ENCODE measurements at regions not wholly inside any gene's neighbourhood (a gene's known extent, or its start where the extent isn't known, plus 50 kb on each side); places are given as distances from the start of the nearest gene placed in this dataset.

DNA sequence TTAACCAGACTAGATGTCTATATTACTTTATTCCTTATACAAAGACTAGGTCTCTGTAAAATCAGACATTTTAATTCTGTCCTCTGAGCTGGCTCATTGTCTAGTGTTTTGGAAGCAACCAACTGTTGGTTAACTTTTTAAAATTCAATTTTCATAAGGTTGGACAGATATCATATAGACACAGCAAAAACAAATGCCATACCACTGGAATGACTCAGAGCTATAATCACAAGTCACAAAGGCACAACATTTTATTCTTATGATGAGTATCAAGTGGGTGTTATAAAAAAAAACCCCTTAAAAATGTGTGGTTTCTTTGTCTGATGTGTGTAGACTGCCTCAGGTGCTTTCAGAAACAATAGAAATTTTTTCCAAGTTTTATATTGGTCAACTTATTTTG, 296.2 kb upstream of the MARCKS start:
- Mint-ChIP-seq H3K27ac (no peak overlapping the region), H3K27me3 (no peaks in the 10 kb centered on the region), H3K36me3 (ENCODE audit: low read depth) (no peaks in the 10 kb centered on the region), H3K4me3 (no peak overlapping the region), H3K4me1 (ENCODE audit: low read depth) (no peaks in the 10 kb centered on the region), H3K9me3 (no peaks in the 10 kb centered on the region)
- DNase-seq = no peak

DNA sequence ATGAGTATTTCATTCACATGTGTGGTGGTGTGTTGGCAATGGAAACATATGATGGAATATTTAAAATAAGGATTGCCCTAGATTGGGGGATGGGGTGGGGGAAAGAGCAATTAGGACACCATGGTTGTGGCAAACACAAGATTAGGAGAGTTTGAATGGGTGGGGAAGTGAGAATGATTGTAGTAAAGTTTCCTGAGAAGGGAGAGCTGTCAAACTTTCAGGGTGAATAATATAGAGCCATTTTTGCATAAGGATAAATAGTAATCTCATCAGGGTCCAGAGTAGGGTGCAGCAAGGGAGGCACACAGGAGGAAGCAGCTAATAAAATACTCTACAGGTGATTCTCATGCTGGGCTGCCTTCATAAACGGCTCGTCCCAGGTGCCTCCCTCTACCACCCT, 294.9 kb upstream of the MARCKS start:
- H3K4me1 Mint-ChIP-seq (ENCODE audit: low read depth) = no peaks in the 10 kb centered on the region
- no peak overlapping the region for H3K4me3 Mint-ChIP-seq
- no peak for DNase-seq

DNA sequence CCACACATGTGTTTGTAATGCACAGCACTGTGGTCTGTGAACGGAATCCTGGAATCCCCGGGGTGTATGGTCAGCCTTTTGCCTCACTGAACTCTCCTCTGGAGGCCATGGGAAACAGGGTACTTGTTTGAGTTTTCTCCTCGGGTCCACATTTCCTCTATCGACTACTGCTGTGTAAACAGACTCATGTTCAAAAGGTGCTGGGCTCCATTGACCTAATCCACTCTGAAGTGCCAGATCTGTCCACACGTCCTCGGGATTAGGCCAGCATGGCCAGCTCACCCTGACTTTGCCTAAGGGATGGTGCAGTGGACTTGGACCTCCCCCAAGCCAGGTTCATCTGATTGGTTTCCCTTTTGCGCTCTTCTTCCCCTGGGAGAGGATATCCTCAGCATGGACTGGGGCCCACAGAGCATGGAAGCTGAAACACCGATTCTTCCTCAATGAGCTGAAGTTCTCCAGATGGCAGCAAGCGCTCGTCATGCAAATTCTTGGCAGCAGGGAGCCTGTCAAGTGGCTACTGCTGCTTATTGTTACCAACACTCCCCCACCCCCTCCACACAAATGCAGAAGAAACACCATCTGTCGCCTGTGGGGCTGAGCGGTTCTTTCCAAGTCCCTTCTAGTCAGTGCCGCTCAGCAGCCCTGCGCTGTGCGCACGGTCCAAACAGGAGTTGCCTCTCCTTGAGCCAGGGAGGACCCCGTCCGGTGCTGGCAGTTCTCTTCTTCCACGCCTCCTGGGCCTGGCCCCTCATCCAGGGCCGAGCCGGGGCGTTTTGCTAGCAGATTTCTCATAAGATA, 292.6 kb upstream of the MARCKS start:
- H3K4me3 Mint-ChIP-seq = no peak overlapping the region
- no peak overlapping the region for H3K27ac Mint-ChIP-seq
- DNase-seq = no peak
- no peaks in the 10 kb centered on the region for H3K36me3 Mint-ChIP-seq (ENCODE audit: low read depth)
- H3K9me3 Mint-ChIP-seq = no peaks in the 10 kb centered on the region
- no peaks in the 10 kb centered on the region for H3K4me1 Mint-ChIP-seq (ENCODE audit: low read depth)
- no peaks in the 10 kb centered on the region for H3K27me3 Mint-ChIP-seq

More for the DNA sequence above, 294.9 kb upstream of the MARCKS start:
- Mint-ChIP-seq H3K9me3 (no peaks in the 10 kb centered on the region), H3K27ac (no peak overlapping the region), H3K36me3 (ENCODE audit: low read depth) (no peaks in the 10 kb centered on the region), H3K27me3 (no peaks in the 10 kb centered on the region)

DNA sequence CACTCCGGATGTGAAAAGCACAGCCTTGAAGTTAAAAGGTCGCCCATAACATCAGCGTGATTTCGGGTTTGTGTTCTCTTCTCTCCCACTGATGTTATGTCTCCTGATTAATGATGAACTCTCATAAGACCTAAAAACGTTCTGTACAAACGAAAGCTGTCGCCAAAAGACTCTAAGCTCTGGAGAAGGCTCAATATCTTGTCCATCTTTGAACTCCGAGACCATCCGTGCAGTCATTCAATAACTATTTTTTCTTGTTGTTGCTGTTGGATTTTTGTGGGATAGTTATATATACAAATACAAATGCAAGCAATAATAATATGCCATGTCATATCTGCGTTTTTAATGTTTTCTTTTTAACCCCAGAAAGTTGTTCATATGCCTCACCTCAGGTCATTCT, 291.8 kb upstream of the MARCKS start:
- DNase-seq = no peak
- H3K36me3 Mint-ChIP-seq (ENCODE audit: low read depth) = no peaks in the 10 kb centered on the region
- H3K4me1 Mint-ChIP-seq (ENCODE audit: low read depth) = no peaks in the 10 kb centered on the region
- H3K27ac Mint-ChIP-seq = no peak overlapping the region
- H3K4me3 Mint-ChIP-seq = no peak overlapping the region
- H3K9me3 Mint-ChIP-seq = no peaks in the 10 kb centered on the region
- H3K27me3 Mint-ChIP-seq = no peaks in the 10 kb centered on the region

DNA sequence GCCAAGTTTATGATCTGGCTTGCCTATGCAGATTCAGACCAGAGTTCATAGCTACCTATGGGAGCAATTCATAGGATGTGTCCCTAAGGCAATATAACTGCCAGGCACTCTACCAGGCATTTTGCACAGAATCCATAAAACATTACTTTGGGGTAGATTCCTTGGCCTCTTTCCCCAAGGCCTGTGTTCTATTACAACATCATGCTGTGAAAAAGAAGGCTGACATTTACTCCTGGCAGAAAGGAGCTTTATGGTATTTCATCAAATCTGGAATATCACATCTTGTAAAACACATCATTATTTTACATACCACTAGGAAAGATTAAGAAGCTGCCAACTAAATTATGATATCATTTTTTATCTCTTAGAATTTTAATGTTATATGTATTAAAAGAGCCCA, 287.0 kb upstream of the MARCKS start:
- H3K27ac Mint-ChIP-seq = no peak overlapping the region
- H3K9me3 Mint-ChIP-seq = no peaks in the 10 kb centered on the region
- no peaks in the 10 kb centered on the region for H3K27me3 Mint-ChIP-seq
- no peak overlapping the region for H3K4me3 Mint-ChIP-seq
- H3K36me3 Mint-ChIP-seq (ENCODE audit: low read depth) = no peaks in the 10 kb centered on the region
- no peak for DNase-seq
- H3K4me1 Mint-ChIP-seq (ENCODE audit: low read depth) = no peaks in the 10 kb centered on the region

DNA sequence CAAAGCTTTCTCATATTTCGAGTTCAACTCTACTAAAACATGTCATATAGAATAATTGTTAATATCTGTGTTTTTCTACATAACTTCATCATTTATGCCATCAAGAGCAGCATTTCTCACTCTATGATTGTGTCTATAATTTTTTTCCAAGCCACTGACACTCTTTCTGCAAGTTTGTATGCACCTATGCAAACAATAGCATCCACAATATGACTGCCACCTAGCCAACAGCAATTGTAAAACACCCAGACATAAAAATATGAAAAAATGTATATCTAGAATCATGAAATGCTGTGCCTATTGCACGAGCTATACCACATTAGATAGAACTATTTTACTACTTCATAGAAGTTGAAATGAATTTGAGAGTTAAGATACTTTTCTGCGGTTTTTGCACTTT, 286.5 kb upstream of the MARCKS start:
- no peak for DNase-seq
- Mint-ChIP-seq H3K4me1 (ENCODE audit: low read depth) (no peaks in the 10 kb centered on the region), H3K27me3 (no peaks in the 10 kb centered on the region), H3K36me3 (ENCODE audit: low read depth) (no peaks in the 10 kb centered on the region), H3K4me3 (no peak overlapping the region), H3K9me3 (no peaks in the 10 kb centered on the region), H3K27ac (no peak overlapping the region)

DNA sequence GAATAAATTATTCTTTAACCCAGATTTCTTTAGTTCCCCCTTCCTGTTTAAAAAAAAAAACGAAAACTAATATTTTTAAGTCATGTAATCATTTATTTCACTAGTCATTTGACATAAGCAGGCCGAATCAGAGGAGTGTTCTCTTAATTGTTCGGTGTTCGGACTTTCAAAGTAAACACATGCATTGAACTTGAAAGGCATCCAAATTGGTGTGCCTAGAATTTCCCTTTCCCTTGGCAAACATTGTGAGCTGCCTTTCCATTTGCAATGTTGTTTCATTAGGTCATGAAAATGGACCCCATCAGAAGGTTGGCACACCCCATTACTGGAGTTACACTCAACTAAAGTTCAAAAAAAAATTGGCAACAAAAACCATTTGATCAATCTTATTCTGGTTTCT, 283.0 kb upstream of the MARCKS start:
- Mint-ChIP-seq H3K4me1 (ENCODE audit: low read depth) (no peaks in the 10 kb centered on the region), H3K36me3 (ENCODE audit: low read depth) (no peaks in the 10 kb centered on the region), H3K27me3 (no peaks in the 10 kb centered on the region), H3K9me3 (no peaks in the 10 kb centered on the region), H3K4me3 (no peak overlapping the region), H3K27ac (no peak overlapping the region)
- DNase-seq = no peak

DNA sequence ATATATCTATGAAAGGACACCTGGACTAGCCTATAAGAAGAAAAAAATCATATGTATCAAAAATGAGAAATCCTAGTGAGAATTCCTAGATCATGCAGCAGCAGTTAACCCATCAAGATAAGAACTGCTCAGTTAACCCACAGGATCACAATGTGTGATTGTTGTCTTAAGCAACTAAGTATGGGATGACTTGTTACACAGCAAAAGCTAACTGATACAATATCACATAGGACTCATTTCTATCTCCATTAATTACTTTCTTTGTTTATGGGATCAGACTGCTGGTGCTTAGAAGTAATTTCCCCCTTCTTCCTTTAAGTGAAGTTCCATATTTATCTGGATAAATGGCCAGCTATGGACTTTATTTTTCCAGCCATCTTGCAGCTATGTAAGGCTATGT, 280.8 kb upstream of the MARCKS start:
- Mint-ChIP-seq H3K9me3 (no peaks in the 10 kb centered on the region), H3K36me3 (ENCODE audit: low read depth) (no peaks in the 10 kb centered on the region), H3K27ac (no peak overlapping the region), H3K4me1 (ENCODE audit: low read depth) (no peaks in the 10 kb centered on the region), H3K4me3 (no peak overlapping the region), H3K27me3 (no peaks in the 10 kb centered on the region)
- no peak for DNase-seq

DNA sequence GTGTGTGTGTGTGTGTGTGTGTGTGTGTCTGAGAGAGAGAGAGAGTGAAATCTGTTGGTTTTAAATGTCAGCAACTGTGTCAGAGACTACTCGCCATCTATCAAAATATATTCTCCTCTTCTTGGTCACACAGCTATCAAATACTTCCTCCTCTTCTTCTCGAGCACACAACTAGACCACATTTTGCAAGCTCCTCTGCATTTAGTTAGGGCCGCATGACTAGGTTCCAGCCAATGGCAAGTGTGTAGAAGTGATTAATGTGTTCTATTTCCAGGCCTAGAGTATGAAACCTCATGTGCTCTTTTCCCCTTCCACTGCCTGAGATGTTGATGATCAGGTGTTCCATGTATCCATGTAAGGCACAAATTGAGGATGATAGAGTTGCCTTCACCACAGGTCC, 278.5 kb upstream of the MARCKS start:
- H3K27me3 Mint-ChIP-seq = no peaks in the 10 kb centered on the region
- no peaks in the 10 kb centered on the region for H3K9me3 Mint-ChIP-seq
- no peaks in the 10 kb centered on the region for H3K36me3 Mint-ChIP-seq (ENCODE audit: low read depth)
- H3K4me1 Mint-ChIP-seq (ENCODE audit: low read depth) = no peaks in the 10 kb centered on the region
- no peak for DNase-seq
- no peak overlapping the region for H3K4me3 Mint-ChIP-seq
- H3K27ac Mint-ChIP-seq = no peak overlapping the region

DNA sequence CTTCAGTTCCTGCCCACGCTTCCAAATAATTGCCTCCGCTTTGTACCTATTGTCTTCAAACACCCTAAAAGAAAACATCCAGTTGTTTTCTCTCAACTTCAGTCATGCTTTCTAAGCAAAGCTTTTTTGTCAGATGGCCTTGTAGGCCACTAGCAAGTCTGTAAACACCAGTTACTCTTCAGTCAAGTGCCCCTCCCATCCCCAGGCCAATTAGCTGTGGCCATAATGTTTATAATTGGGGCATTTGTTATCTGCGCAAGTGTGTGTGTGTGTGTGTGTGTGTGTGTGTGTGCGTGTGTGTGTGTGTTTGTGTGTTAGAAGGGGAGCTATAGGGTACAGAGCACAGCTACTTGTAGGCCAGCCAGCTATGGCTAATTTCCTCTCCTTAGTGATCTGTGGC, 272.4 kb upstream of the MARCKS start:
- H3K27ac Mint-ChIP-seq = no peak overlapping the region
- H3K27me3 Mint-ChIP-seq = peaks cover 2% of the 10 kb centered on the region
- no peaks in the 10 kb centered on the region for H3K36me3 Mint-ChIP-seq (ENCODE audit: low read depth)
- H3K9me3 Mint-ChIP-seq = no peaks in the 10 kb centered on the region
- no peaks in the 10 kb centered on the region for H3K4me1 Mint-ChIP-seq (ENCODE audit: low read depth)
- DNase-seq = no peak
- H3K4me3 Mint-ChIP-seq = no peak overlapping the region

DNA sequence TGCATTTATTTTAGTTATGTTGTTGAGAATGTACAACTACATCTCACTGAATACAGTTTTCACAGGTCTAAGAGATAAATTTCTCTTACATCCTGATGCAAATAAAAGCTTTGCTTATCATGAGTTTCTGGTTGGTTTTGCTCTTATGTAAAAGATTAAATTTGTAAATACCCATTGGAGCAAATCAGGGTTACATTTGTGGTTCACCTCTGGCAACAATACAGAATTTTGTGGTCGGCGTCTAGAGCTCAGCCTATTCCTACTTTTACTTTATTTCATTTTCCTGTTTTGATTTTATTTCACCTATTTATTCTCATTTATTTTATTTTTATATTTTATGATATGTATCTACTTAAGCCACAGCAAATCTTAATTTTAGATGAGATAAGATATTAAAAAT, 271.9 kb upstream of the MARCKS start:
- no peak overlapping the region for H3K4me3 Mint-ChIP-seq
- no peaks in the 10 kb centered on the region for H3K4me1 Mint-ChIP-seq (ENCODE audit: low read depth)
- H3K9me3 Mint-ChIP-seq = no peaks in the 10 kb centered on the region
- H3K27me3 Mint-ChIP-seq = peaks cover 2% of the 10 kb centered on the region
- H3K27ac Mint-ChIP-seq = no peak overlapping the region
- DNase-seq = no peak
- H3K36me3 Mint-ChIP-seq (ENCODE audit: low read depth) = no peaks in the 10 kb centered on the region

DNA sequence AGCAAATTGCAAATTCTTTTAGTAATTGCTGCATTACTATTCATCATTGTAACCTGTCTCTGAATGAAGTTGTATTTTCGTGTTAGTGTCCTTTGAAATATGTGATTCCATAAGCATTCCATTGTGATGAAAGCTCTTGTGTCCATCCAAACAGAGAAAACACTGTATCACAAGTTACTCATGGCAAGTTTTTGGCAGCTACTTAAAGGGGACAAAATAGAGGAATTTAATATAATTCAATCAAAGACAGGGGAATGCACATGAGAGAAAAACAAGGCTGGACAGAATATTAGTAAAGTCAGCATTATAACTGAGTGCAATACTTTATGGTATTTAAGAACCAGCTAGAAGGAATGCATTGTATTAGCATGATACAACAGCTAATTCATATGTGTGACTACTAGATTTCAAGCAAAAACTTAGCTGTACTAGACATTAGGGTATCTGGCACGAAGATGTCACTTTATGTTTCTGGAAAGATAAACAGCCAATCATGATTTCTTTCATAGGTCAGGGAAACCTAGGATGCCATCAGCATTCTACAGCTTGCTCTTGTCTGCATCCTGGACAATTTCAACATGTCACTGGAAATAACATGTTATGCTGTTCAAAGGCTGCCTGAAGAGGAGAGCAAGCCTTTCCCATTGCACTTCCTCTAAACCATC, 270.6 kb upstream of the MARCKS start:
- Mint-ChIP-seq H3K4me1 (ENCODE audit: low read depth) (no peaks in the 10 kb centered on the region), H3K27ac (no peak overlapping the region), H3K4me3 (no peak overlapping the region), H3K27me3 (peaks cover 2% of the 10 kb centered on the region), H3K9me3 (no peaks in the 10 kb centered on the region), H3K36me3 (ENCODE audit: low read depth) (no peaks in the 10 kb centered on the region)
- DNase-seq = no peak

DNA sequence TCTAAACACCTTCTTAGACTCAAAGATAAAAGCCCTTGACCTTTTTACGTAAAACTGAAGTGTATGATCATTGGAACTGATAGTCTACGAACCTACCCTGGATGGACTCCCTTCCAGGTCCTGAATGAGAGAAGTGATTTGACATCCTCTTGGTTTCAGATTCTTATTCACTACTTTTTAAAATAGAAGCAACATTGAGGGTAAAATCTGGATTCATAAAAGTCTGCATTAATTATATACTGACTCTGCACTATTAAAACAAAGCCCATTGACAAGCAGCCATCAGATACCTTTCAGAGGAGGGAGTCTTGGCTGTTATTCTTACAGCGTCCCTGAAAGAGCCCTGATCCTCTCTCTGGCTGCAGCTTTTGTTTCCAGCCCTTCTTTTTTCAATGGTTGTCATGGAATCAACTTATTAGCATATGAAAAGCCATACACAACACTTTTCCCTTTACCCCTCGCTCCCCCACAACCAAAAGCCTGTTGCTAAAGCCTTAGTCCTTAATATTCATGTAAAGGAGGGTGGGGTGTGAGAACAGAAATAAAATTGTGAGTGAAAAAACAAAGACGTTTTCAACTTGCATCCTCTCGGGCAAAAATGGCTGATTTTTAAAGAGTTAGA, 270.0 kb upstream of the MARCKS start:
- H3K4me1 Mint-ChIP-seq (ENCODE audit: low read depth) = no peaks in the 10 kb centered on the region
- H3K4me3 Mint-ChIP-seq = no peak overlapping the region
- H3K36me3 Mint-ChIP-seq (ENCODE audit: low read depth) = no peaks in the 10 kb centered on the region
- peaks cover 2% of the 10 kb centered on the region for H3K27me3 Mint-ChIP-seq
- no peak for DNase-seq
- no peaks in the 10 kb centered on the region for H3K9me3 Mint-ChIP-seq
- no peak overlapping the region for H3K27ac Mint-ChIP-seq

DNA sequence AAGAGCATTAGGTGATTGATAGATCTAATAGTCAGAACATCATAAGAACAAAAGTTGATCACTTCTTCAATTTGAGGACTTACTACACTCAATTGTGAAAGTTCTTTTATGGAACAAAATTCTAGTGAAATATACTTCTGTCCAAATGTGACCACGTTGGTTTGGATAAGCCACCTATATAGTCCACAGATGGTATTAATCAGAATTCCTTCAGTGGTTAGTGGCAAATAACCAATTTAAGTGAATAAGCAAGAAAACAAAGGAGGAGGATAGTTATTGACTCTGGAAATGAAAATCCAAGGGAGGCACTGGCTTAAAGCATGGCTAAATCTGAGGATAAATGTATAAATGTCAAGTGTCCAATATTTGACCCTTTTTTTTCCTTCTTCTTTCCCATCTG, 268.5 kb upstream of the MARCKS start:
- Mint-ChIP-seq H3K36me3 (ENCODE audit: low read depth) (no peaks in the 10 kb centered on the region), H3K4me1 (ENCODE audit: low read depth) (no peaks in the 10 kb centered on the region), H3K4me3 (no peak overlapping the region), H3K27me3 (peaks cover 2% of the 10 kb centered on the region), H3K27ac (no peak overlapping the region), H3K9me3 (no peaks in the 10 kb centered on the region)
- no peak for DNase-seq
